HG02759 (cell line): ENCODE measurements at regions not wholly inside any gene's neighbourhood (a gene's known extent, or its start where the extent isn't known, plus 50 kb on each side); places are given as distances from the start of the nearest gene placed in this dataset.

ENCODE experiments used
- ATAC-seq: cut with Tn5 transposase; IDR thresholded peaks from one replicate; pipeline ENCODE4 v1.9.1; 2021; ENCODE audit warnings: mild to moderate bottlenecking, moderate library complexity; ENCODE audit not compliant: unreplicated experiment

GRCh38 chr11:80146232-80146631 lies 705.4 kb upstream of the TENM4 start:
- ATAC-seq = no peak

GRCh38 chr11:80144897-80145594 lies 704.2 kb upstream of the TENM4 start:
- ATAC-seq = peak; percentile 49

- ATAC-seq = no peak
Measured at GRCh38 chr11:80136991-80137390, 696.2 kb upstream of the TENM4 start.

- no peak for ATAC-seq
Measured at GRCh38 chr11:80129396-80129795, 688.6 kb upstream of the TENM4 start.

- no peak for ATAC-seq
Measured at GRCh38 chr11:80122211-80122610, 681.4 kb upstream of the TENM4 start.

GRCh38 chr11:80118073-80118472 lies 677.2 kb upstream of the TENM4 start:
- no peak for ATAC-seq

GRCh38 chr11:80116796-80117195 lies 676.0 kb upstream of the TENM4 start:
- no peak for ATAC-seq

- no peak for ATAC-seq
Measured at GRCh38 chr11:80109652-80110051, 668.8 kb upstream of the TENM4 start.

- ATAC-seq = no peak
Measured at GRCh38 chr11:80109031-80109430, 668.2 kb upstream of the TENM4 start.

GRCh38 chr11:80107415-80107814 lies 666.6 kb upstream of the TENM4 start:
- no peak for ATAC-seq

- ATAC-seq = no peak
Measured at GRCh38 chr11:80104191-80104590, 663.4 kb upstream of the TENM4 start.

GRCh38 chr11:80103142-80103859 lies 662.5 kb upstream of the TENM4 start:
- no peak for ATAC-seq

- no peak for ATAC-seq
Measured at GRCh38 chr11:80097146-80097545, 656.3 kb upstream of the TENM4 start.

GRCh38 chr11:80096736-80097135 lies 655.9 kb upstream of the TENM4 start:
- ATAC-seq = no peak

GRCh38 chr11:80086496-80087055 lies 645.7 kb upstream of the TENM4 start:
- ATAC-seq = no peak

- ATAC-seq = no peak
Measured at GRCh38 chr11:80085563-80085962, 644.7 kb upstream of the TENM4 start.

- ATAC-seq = no peak
Measured at GRCh38 chr11:80084608-80085007, 643.8 kb upstream of the TENM4 start.

- ATAC-seq = no peak
Measured at GRCh38 chr11:80083531-80083951, 642.7 kb upstream of the TENM4 start.

- no peak for ATAC-seq
Measured at GRCh38 chr11:80082406-80082805, 641.6 kb upstream of the TENM4 start.

- ATAC-seq = no peak
Measured at GRCh38 chr11:80077113-80077512, 636.3 kb upstream of the TENM4 start.

GRCh38 chr11:80074837-80075236 lies 634.0 kb upstream of the TENM4 start:
- no peak for ATAC-seq

GRCh38 chr11:80066291-80066690 lies 625.5 kb upstream of the TENM4 start:
- no peak for ATAC-seq
